ENCODE measurements at regions not wholly inside any gene's neighbourhood (a gene's known extent, or its start where the extent isn't known, plus 50 kb on each side); places are given as distances from the start of the nearest gene placed in this dataset.

DNA sequence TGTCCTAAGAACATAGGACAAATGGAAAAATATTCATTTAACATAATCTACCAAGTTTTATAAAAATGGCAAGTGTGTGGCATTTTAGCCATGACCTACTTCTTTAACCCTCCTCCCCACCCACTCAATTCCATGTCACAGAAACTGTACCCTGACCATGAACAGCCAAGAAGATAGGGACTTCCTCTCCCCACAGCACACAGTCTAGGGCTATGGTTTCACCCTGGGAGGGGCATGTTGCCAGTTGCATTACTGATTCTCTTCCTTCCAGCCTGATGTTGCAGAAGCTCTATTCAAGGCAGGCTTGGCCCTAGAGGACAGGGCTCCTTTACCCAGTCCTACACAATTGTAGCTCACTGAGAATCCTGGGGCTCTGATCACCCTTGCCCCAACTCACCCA lies 153.6 kb upstream of the KLF7 start:
- TF ChIP-seq, protein P1, sequence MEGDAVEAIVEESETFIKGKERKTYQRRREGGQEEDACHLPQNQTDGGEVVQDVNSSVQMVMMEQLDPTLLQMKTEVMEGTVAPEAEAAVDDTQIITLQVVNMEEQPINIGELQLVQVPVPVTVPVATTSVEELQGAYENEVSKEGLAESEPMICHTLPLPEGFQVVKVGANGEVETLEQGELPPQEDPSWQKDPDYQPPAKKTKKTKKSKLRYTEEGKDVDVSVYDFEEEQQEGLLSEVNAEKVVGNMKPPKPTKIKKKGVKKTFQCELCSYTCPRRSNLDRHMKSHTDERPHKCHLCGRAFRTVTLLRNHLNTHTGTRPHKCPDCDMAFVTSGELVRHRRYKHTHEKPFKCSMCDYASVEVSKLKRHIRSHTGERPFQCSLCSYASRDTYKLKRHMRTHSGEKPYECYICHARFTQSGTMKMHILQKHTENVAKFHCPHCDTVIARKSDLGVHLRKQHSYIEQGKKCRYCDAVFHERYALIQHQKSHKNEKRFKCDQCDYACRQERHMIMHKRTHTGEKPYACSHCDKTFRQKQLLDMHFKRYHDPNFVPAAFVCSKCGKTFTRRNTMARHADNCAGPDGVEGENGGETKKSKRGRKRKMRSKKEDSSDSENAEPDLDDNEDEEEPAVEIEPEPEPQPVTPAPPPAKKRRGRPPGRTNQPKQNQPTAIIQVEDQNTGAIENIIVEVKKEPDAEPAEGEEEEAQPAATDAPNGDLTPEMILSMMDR (IDR thresholded peaks at IDR 0.05; ENCODE audit: insufficient read depth, low read depth, low read length), result no peak
- TF ChIP-seq EZH2 (IDR thresholded peaks at IDR 0.05; ENCODE audit: insufficient read depth, low read length), result no peak
